ENCODE measurements at regions not wholly inside any gene's neighbourhood (a gene's known extent, or its start where the extent isn't known, plus 50 kb on each side); places are given as distances from the start of the nearest gene placed in this dataset.

DNA sequence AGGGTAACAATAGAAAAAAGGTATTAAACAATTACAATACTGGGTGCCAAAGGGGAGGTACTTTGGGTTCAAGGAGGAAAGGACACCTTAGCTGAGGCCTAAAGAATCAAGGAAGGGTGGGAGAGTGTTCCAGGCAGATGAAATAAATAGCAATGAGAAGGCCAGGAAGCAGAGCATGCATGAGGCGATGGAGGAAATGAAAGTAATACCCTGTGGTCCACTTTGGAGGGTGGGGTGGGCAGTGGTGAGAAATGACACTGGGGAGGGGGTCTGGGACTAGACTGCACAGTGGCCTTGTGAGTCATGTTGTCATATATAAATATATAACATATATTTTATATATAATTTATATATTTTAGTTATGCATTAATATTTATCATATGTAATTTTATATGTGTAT lies 55.9 kb downstream of the BHLHE40 start:
- no peak for TF ChIP-seq CTCF (IDR thresholded peaks at IDR 0.05; ENCODE audit: low read depth, low read length)
- no peak overlapping the region for H3K4me3 ChIP-seq
- no peak for DNase-seq (ENCODE audit: low read depth in 1 of 2, low spot score in 1 of 2)
- H3K36me3 ChIP-seq: no peaks in the 10 kb centered on the region
- no peaks in the 10 kb centered on the region for H3K4me1 ChIP-seq (ENCODE audit: low read depth)
- no peak overlapping the region for H3K27ac ChIP-seq
- no peaks in the 10 kb centered on the region for H3K9me3 ChIP-seq (ENCODE audit: low read depth)
- H3K27me3 ChIP-seq: no peaks in the 10 kb centered on the region

GRCh38 chr3:5035692-5036391 lies 56.6 kb downstream of the BHLHE40 start:
- Histone ChIP-seq H3K36me3 (no peaks in the 10 kb centered on the region), H3K9me3 (ENCODE audit: low read depth) (no peaks in the 10 kb centered on the region), H3K27ac (no peak overlapping the region), H3K4me1 (ENCODE audit: low read depth) (no peaks in the 10 kb centered on the region), H3K4me3 (no peak overlapping the region), H3K27me3 (no peaks in the 10 kb centered on the region)
- DNase-seq (ENCODE audit: low read depth in 1 of 2, low spot score in 1 of 2): no peak
- no peak for TF ChIP-seq CTCF (IDR thresholded peaks at IDR 0.05; ENCODE audit: low read depth, low read length)

- no peaks in the 10 kb centered on the region for H3K4me1 ChIP-seq (ENCODE audit: low read depth)
These were observed 57.1 kb downstream of the BHLHE40 start for GRCh38 chr3:5036392-5036766.

GRCh38 chr3:5036858-5037257 lies 57.6 kb downstream of the BHLHE40 start:
- Histone ChIP-seq H3K27me3 (no peaks in the 10 kb centered on the region), H3K9me3 (ENCODE audit: low read depth) (no peaks in the 10 kb centered on the region), H3K36me3 (no peaks in the 10 kb centered on the region), H3K4me1 (ENCODE audit: low read depth) (no peaks in the 10 kb centered on the region), H3K4me3 (no peak overlapping the region), H3K27ac (no peak overlapping the region)
- no peak for DNase-seq (ENCODE audit: low read depth in 1 of 2, low spot score in 1 of 2)
- no peak for TF ChIP-seq CTCF (IDR thresholded peaks at IDR 0.05; ENCODE audit: low read depth, low read length)

More at GRCh38 chr3:5036392-5036766, 57.1 kb downstream of the BHLHE40 start:
- no peak overlapping the region for H3K4me3 ChIP-seq
- H3K27me3 ChIP-seq: no peaks in the 10 kb centered on the region
- TF ChIP-seq CTCF (IDR thresholded peaks at IDR 0.05; ENCODE audit: low read depth, low read length): no peak
- no peak for DNase-seq (ENCODE audit: low read depth in 1 of 2, low spot score in 1 of 2)
- H3K27ac ChIP-seq: no peak overlapping the region
- no peaks in the 10 kb centered on the region for H3K36me3 ChIP-seq
- H3K9me3 ChIP-seq (ENCODE audit: low read depth): no peaks in the 10 kb centered on the region

DNA sequence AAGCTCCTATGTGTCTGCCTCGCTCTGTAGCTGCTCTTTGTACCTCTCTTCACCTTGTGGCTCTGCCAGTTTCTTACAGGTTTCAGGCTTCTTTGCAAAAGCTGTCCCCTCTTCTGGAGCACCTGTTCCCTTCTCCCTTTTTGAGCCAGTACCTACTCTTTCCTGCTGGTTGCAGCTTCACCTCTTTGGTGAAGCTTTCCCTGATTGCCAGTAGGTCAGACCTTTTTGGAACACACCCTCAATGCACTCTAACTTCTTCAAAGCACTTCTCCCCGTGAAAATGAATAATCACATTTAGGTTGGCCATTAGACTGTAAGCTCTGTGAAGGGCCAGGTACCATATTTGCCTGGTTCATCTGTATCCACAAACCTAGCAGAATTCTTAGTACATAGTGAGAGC lies 60.3 kb downstream of the BHLHE40 start:
- DNase-seq (ENCODE audit: low read depth in 1 of 2, low spot score in 1 of 2): no peak
- no peaks in the 10 kb centered on the region for H3K27me3 ChIP-seq
- TF ChIP-seq CTCF (IDR thresholded peaks at IDR 0.05; ENCODE audit: low read depth, low read length): no peak
- no peak overlapping the region for H3K27ac ChIP-seq
- no peak overlapping the region for H3K4me3 ChIP-seq
- H3K36me3 ChIP-seq: no peaks in the 10 kb centered on the region
- no peaks in the 10 kb centered on the region for H3K4me1 ChIP-seq (ENCODE audit: low read depth)
- no peaks in the 10 kb centered on the region for H3K9me3 ChIP-seq (ENCODE audit: low read depth)
